Stimulated activated naive B cell treated with anti-CD40 and anti-IgM and Interleukin-4, amounts not matched to agents 10 μg/mL and 1 μg/mL and 100 μg/mL, for 72 hours (primary cell): ENCODE measurements at regions not wholly inside any gene's neighbourhood (a gene's known extent, or its start where the extent isn't known, plus 50 kb on each side); places are given as distances from the start of the nearest gene placed in this dataset.
"Not testable (repeated sequence)": the region's sequence is repeated elsewhere in the genome, so short reads cannot be mapped to it uniquely, and the experiment has no call there.

Experiments
- ATAC-seq, 2 donors: fragments of 150-1000 bp; cut with Tn5 transposase; replicated peaks; 2 replicates each; pipeline ENCODE4 v1.10.0; 2021; ENCODE audit warnings: moderate library complexity in 1 of 2
- DNase-seq: peaks from one replicate; pipeline ENCODE4 v3.0.0; 2021
- H3K27ac Mint-ChIP-seq: one replicate; pipeline ENCODE4 v1.8.0; 2022; ENCODE audit warnings: mild to moderate bottlenecking, mixed read lengths
- H3K27me3 Mint-ChIP-seq, 2 donors: one replicate each; pipeline ENCODE4 v1.8.0; 2022; ENCODE audit warnings: mixed read lengths in 2 of 2
- H3K36me3 Mint-ChIP-seq, 2 donors: one replicate each; pipeline ENCODE4 v1.8.0; 2022; ENCODE audit warnings: mixed read lengths in 2 of 2, mild to moderate bottlenecking in 1 of 2
- H3K4me1 Mint-ChIP-seq, 2 donors: one replicate each; pipeline ENCODE4 v1.8.0; 2022; ENCODE audit warnings: mixed read lengths in 2 of 2, mild to moderate bottlenecking in 1 of 2
- H3K4me3 Mint-ChIP-seq, 2 donors: one replicate each; pipeline ENCODE4 v1.8.0; 2022; ENCODE audit warnings: mild to moderate bottlenecking in 2 of 2, mixed read lengths in 2 of 2, moderate library complexity in 1 of 2
- H3K9me3 Mint-ChIP-seq, 2 donors: one replicate each; pipeline ENCODE4 v1.8.0; 2022; ENCODE audit warnings: mixed read lengths in 2 of 2, mild to moderate bottlenecking in 1 of 2

DNA sequence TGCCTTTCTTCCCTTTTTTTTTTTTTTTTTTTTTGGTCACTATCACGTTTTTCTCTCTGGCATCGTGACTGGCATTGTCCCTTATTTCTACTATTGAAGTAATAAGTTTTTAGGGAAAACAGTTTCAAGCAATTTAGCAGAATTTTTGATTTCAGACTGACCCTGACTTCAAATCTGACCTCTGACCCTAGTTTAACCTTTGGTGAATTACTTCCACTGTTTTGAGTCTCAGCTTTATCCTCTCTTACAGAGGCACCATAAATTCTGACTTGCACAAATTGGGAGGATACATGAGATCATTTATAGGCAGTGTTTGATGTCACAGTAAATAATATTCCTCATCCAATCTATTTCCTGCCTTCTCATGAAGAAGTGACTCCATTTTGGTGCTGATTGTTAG is 187.0 kb downstream of the FASLG start:
- Mint-ChIP-seq H3K9me3 (no peaks in the 10 kb centered on the region), H3K27me3 (peaks cover 0 to 4% of the 10 kb centered on the region in 2 donors), H3K36me3 (no peaks in the 10 kb centered on the region), H3K4me1 (peaks cover 9 to 17% of the 10 kb centered on the region in 2 donors), H3K4me3 (no peak overlapping the region), H3K27ac (no peak overlapping the region)
- ATAC-seq (no peak), DNase-seq (no peak)

DNA sequence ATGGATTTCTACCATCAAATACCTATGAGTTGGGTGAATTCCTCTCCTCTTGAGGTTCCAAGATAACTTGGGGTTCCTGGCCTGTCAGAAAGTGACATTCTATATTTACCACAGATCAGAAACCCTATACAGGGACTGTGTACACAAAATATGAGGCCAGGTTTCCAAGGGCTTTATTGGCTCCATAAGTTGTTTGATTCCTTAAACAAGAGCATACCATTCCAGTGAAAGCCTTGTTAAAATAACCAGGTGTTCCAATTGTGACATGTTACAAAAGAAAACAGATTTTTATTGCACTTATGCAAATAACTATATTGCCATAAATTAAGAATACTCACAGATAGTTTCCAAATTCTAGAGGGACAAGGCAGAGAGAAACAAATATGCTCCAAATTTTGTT is 188.9 kb downstream of the FASLG start:
- H3K27me3 Mint-ChIP-seq, H3K9me3 Mint-ChIP-seq, DNase-seq, H3K4me3 Mint-ChIP-seq, ATAC-seq, H3K27ac Mint-ChIP-seq, H3K36me3 Mint-ChIP-seq: not testable (repeated sequence)
- peaks cover 9 to 17% of the 10 kb centered on the region in 2 donors for H3K4me1 Mint-ChIP-seq

GRCh38 chr1:172849653-172850052 is 190.8 kb downstream of the FASLG start:
- Mint-ChIP-seq H3K4me1 (peaks cover 7 to 13% of the 10 kb centered on the region in 2 donors), H3K9me3 (peaks cover 0 to 3% of the 10 kb centered on the region in 2 donors), H3K27ac (no peak overlapping the region), H3K36me3 (no peaks in the 10 kb centered on the region), H3K27me3 (no peaks in the 10 kb centered on the region), H3K4me3 (no peak overlapping the region)
- ATAC-seq (no peak), DNase-seq (no peak)

GRCh38 chr1:172851077-172851476 is 192.2 kb downstream of the FASLG start:
- ATAC-seq (no peak), DNase-seq (no peak)
- H3K4me3 Mint-ChIP-seq = no peak overlapping the region
- H3K4me1 Mint-ChIP-seq = peaks cover 2 to 3% of the 10 kb centered on the region in 2 donors
- no peak overlapping the region for H3K27ac Mint-ChIP-seq
- H3K9me3 Mint-ChIP-seq = peaks cover 0 to 5% of the 10 kb centered on the region in 2 donors
- no peaks in the 10 kb centered on the region for H3K36me3 Mint-ChIP-seq
- no peaks in the 10 kb centered on the region for H3K27me3 Mint-ChIP-seq

GRCh38 chr1:172851856-172852255 is 193.0 kb downstream of the FASLG start:
- H3K4me3 Mint-ChIP-seq = no peak overlapping the region
- DNase-seq = no peak
- no peaks in the 10 kb centered on the region for H3K27me3 Mint-ChIP-seq
- no peak for ATAC-seq
- H3K4me1 Mint-ChIP-seq = peaks cover 0 to 1% of the 10 kb centered on the region in 2 donors
- H3K36me3 Mint-ChIP-seq = no peaks in the 10 kb centered on the region
- H3K9me3 Mint-ChIP-seq = peaks cover 0 to 5% of the 10 kb centered on the region in 2 donors
- no peak overlapping the region for H3K27ac Mint-ChIP-seq

GRCh38 chr1:172855983-172856382 is 194.8 kb downstream of the TNFSF18 start:
- not testable (repeated sequence) for DNase-seq, H3K4me1 Mint-ChIP-seq, ATAC-seq, H3K36me3 Mint-ChIP-seq, H3K27ac Mint-ChIP-seq, H3K27me3 Mint-ChIP-seq, H3K9me3 Mint-ChIP-seq, H3K4me3 Mint-ChIP-seq

DNA sequence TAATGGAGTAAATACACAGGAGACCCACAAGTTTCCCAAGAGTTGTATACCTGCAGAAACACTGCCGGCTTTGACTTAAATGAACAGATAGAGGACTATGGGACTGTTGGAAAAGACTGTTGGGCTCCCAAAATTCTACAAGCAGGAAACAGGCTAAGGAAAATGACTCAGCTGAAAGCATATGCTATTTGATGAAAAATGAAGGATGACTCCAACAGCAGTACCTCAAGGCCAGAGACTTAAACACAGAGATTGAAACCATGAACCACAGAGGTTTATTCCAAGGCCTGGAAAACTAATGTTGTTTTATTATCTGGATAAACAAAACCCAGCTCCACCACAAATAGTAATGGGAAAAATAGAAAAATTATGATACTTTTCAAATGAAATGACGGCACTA is 187.7 kb downstream of the TNFSF18 start:
- DNase-seq (no peak), ATAC-seq (no peak)
- Mint-ChIP-seq H3K27me3 (no peaks in the 10 kb centered on the region), H3K4me3 (no peak overlapping the region), H3K4me1 (peaks cover 2 to 5% of the 10 kb centered on the region in 2 donors), H3K36me3 (no peaks in the 10 kb centered on the region), H3K9me3 (no peaks in the 10 kb centered on the region), H3K27ac (no peak overlapping the region)

GRCh38 chr1:172867216-172867818 is 183.4 kb downstream of the TNFSF18 start:
- Mint-ChIP-seq H3K9me3 (no peaks in the 10 kb centered on the region), H3K4me3 (no peak overlapping the region), H3K36me3 (no peaks in the 10 kb centered on the region), H3K27ac (no peak overlapping the region), H3K4me1 (peaks cover 11 to 21% of the 10 kb centered on the region in 2 donors), H3K27me3 (no peaks in the 10 kb centered on the region)
- DNase-seq (no peak), ATAC-seq (peak in 1 of 2 donors; percentile 38)

DNA sequence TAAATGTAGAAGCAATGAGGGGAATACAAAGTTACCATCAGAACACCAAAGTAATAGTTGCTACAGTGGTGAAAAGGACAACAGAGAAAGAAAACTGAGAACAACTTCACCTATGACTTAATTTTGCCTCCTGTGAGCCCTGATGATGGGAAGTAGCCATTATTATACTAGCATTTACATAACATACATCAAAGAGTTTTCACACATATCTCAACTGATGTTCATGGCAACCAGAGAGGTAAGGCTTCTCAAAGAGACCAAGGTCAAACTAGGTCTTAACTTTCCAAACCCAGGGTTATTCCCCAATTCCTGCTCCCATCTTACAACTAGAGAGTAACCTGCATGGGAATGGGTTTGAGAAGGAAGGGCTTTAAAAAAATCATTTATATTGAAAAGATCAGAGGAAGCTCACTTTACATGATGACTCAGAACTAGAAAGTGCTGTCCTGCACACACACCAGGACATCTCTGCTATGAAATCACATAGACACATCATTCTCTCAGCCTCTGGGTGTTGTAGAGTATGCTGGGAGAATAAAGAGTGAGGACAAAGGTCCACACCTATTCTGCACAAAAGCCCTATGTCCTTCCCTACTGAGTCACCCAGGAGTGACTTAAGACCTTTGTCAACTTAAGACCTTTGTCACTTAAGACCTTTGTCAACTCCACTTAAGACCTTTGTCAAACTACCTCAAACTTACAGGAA is 179.7 kb downstream of the TNFSF18 start:
- Mint-ChIP-seq H3K4me1 (peaks cover 15 to 28% of the 10 kb centered on the region in 2 donors), H3K27me3 (no peaks in the 10 kb centered on the region), H3K4me3 (no peak overlapping the region), H3K9me3 (no peaks in the 10 kb centered on the region), H3K36me3 (no peaks in the 10 kb centered on the region), H3K27ac (no peak overlapping the region)
- DNase-seq (no peak), ATAC-seq (peak; percentile 83 to 84)

- no peak overlapping the region for H3K27ac Mint-ChIP-seq
- peaks cover 15 to 28% of the 10 kb centered on the region in 2 donors for H3K4me1 Mint-ChIP-seq
- no peaks in the 10 kb centered on the region for H3K27me3 Mint-ChIP-seq
- DNase-seq (no peak), ATAC-seq (peak; percentile 78 to 87)
- no peaks in the 10 kb centered on the region for H3K36me3 Mint-ChIP-seq
- peaks cover 0 to 2% of the 10 kb centered on the region in 2 donors for H3K9me3 Mint-ChIP-seq
- no peak overlapping the region for H3K4me3 Mint-ChIP-seq
These were observed 175.8 kb downstream of the TNFSF18 start for GRCh38 chr1:172874950-172875349.

DNA sequence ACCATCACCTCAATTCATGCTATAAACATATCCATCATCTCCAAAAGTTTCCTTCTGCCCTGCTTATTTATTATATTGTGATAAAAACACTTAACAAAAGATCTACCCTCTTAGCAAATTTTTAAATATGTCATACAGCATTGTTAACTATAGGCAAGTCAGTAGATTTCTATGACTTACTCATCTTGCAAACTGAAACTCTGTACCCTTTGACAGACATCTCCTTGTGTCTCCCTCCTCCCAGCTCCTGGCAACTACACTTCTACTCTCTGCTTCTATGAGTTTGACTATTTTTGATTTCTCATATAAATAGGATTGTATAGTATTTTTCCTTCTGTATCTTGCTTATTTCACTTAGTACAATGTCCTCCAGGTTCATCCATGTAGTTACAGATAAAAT is 174.8 kb downstream of the TNFSF18 start:
- DNase-seq (no peak), ATAC-seq (no peak)
- peaks cover 11 to 19% of the 10 kb centered on the region in 2 donors for H3K4me1 Mint-ChIP-seq
- H3K9me3 Mint-ChIP-seq = peaks cover 0 to 2% of the 10 kb centered on the region in 2 donors
- H3K27ac Mint-ChIP-seq = no peak overlapping the region
- H3K4me3 Mint-ChIP-seq = no peak overlapping the region
- H3K27me3 Mint-ChIP-seq = no peaks in the 10 kb centered on the region
- H3K36me3 Mint-ChIP-seq = no peaks in the 10 kb centered on the region

DNA sequence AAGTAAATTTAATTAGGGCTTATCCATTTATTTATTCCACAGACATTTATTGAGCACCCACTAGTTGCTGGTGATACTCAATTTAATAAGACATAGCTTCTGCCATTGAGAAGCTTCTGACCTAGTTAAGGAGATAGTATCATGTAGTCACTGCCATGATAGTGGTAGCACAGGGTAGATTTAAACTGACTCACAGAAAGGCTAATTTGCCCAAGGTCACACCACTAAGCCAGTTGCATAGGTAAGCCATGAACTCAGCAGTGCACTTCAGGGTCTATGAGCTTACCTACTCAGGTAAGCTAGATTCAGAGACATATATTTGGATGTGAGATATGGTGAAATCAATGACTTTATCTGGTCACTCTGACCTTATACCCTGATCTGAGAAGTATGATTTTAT is 168.4 kb downstream of the TNFSF18 start:
- H3K27me3 Mint-ChIP-seq = no peaks in the 10 kb centered on the region
- ATAC-seq (no peak), DNase-seq (no peak)
- no peaks in the 10 kb centered on the region for H3K36me3 Mint-ChIP-seq
- H3K4me3 Mint-ChIP-seq = no peak overlapping the region
- peaks cover 0 to 2% of the 10 kb centered on the region in 2 donors for H3K9me3 Mint-ChIP-seq
- H3K27ac Mint-ChIP-seq = no peak overlapping the region
- peaks cover 12 to 15% of the 10 kb centered on the region in 2 donors for H3K4me1 Mint-ChIP-seq

- H3K4me1 Mint-ChIP-seq = peaks cover 12 to 15% of the 10 kb centered on the region in 2 donors
- no peaks in the 10 kb centered on the region for H3K27me3 Mint-ChIP-seq
- H3K4me3 Mint-ChIP-seq = peak overlapping the region in 1 of 2 donors; percentile 50
- DNase-seq (no peak), ATAC-seq (peak; percentile 4 to 13)
- H3K27ac Mint-ChIP-seq = no peak overlapping the region
- peaks cover 0 to 2% of the 10 kb centered on the region in 2 donors for H3K9me3 Mint-ChIP-seq
- no peaks in the 10 kb centered on the region for H3K36me3 Mint-ChIP-seq
These were observed 167.9 kb downstream of the TNFSF18 start for GRCh38 chr1:172882791-172883386.

DNA sequence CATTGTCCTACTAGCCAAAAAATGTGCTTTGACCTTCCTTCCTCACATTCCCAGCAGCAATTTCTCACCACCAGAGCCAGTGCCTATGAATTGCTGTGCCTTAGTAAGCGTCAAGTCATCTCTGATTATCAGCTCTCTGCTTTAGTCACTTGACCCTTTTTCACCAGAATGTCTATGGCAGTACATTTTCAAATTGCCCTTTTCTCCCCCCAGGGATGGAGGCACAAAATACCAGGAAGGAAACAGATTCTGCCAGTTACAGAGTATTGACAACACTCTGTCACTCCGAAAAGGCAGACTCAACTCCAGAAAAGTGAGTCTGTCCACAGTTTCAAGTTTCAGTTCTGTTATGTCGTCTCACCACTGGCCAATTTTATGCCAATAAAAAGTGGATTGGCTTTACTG is 167.4 kb downstream of the TNFSF18 start:
- ATAC-seq (peak; percentile 95), DNase-seq (peak; percentile 47)
- no peaks in the 10 kb centered on the region for H3K27me3 Mint-ChIP-seq
- H3K4me1 Mint-ChIP-seq = peaks cover 12 to 15% of the 10 kb centered on the region in 2 donors
- H3K4me3 Mint-ChIP-seq = peak overlapping the region; percentile 11 to 50
- peaks cover 0 to 2% of the 10 kb centered on the region in 2 donors for H3K9me3 Mint-ChIP-seq
- H3K27ac Mint-ChIP-seq = peak overlapping the region; percentile 21
- no peaks in the 10 kb centered on the region for H3K36me3 Mint-ChIP-seq

GRCh38 chr1:172883844-172884243 is 166.9 kb downstream of the TNFSF18 start:
- Mint-ChIP-seq H3K27ac (no peak overlapping the region), H3K27me3 (no peaks in the 10 kb centered on the region), H3K36me3 (no peaks in the 10 kb centered on the region), H3K9me3 (peaks cover 0 to 2% of the 10 kb centered on the region in 2 donors), H3K4me3 (peak overlapping the region; percentile 11 to 50), H3K4me1 (peaks cover 12 to 15% of the 10 kb centered on the region in 2 donors)
- DNase-seq = no peak
- ATAC-seq = peak; percentile 70 to 72
